ENCODE measurements at regions not wholly inside any gene's neighbourhood (a gene's known extent, or its start where the extent isn't known, plus 50 kb on each side); places are given as distances from the start of the nearest gene placed in this dataset.

GRCh38 chr4:3367866-3368265, 73.9 kb upstream of the HGFAC start:
- no peaks in the 10 kb centered on the region for H3K79me2 ChIP-seq (ENCODE audit: insufficient read depth, low read length)
- H3K4me1 ChIP-seq (ENCODE audit: insufficient read depth, low read length, severe bottlenecking): no peaks in the 10 kb centered on the region
- H3K36me3 ChIP-seq (ENCODE audit: insufficient read depth, low read length): no peaks in the 10 kb centered on the region
- H4K20me1 ChIP-seq (ENCODE audit: insufficient read depth, low read length): no peaks in the 10 kb centered on the region
- H3F3A ChIP-seq (ENCODE audit: insufficient read depth, low read length): no peaks in the 10 kb centered on the region
- H3K4me3 ChIP-seq (ENCODE audit: low read depth, low read length, poor library complexity, severe bottlenecking): no peak overlapping the region
- TF ChIP-seq EZH2 (IDR thresholded peaks at IDR 0.05; ENCODE audit: borderline replicate concordance, low read length): no peak
- TF ChIP-seq, protein P1, sequence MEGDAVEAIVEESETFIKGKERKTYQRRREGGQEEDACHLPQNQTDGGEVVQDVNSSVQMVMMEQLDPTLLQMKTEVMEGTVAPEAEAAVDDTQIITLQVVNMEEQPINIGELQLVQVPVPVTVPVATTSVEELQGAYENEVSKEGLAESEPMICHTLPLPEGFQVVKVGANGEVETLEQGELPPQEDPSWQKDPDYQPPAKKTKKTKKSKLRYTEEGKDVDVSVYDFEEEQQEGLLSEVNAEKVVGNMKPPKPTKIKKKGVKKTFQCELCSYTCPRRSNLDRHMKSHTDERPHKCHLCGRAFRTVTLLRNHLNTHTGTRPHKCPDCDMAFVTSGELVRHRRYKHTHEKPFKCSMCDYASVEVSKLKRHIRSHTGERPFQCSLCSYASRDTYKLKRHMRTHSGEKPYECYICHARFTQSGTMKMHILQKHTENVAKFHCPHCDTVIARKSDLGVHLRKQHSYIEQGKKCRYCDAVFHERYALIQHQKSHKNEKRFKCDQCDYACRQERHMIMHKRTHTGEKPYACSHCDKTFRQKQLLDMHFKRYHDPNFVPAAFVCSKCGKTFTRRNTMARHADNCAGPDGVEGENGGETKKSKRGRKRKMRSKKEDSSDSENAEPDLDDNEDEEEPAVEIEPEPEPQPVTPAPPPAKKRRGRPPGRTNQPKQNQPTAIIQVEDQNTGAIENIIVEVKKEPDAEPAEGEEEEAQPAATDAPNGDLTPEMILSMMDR (IDR thresholded peaks at IDR 0.05; ENCODE audit: low read length): no peak
- no peaks in the 10 kb centered on the region for H3K27me3 ChIP-seq (ENCODE audit: insufficient read depth, low read length)
- no peaks in the 10 kb centered on the region for H3K9me2 ChIP-seq (ENCODE audit: low read depth, low read length)
- no peak overlapping the region for H3K27ac ChIP-seq (ENCODE audit: low read depth, low read length, poor library complexity, severe bottlenecking)
- no peak overlapping the region for H3K9ac ChIP-seq (ENCODE audit: low read length)
- no peak overlapping the region for H3K4me2 ChIP-seq (ENCODE audit: low read length)
- H3K9me3 ChIP-seq (ENCODE audit: low read length): no peaks in the 10 kb centered on the region
- H2AFZ ChIP-seq (ENCODE audit: low read length): no peak overlapping the region

- no peaks in the 10 kb centered on the region for H3K9me3 ChIP-seq (ENCODE audit: low read length)
- no peaks in the 10 kb centered on the region for H3K9me2 ChIP-seq (ENCODE audit: low read depth, low read length)
- no peaks in the 10 kb centered on the region for H4K20me1 ChIP-seq (ENCODE audit: insufficient read depth, low read length)
- TF ChIP-seq, protein P1 (IDR thresholded peaks at IDR 0.05; ENCODE audit: low read length): no peak
- no peak for TF ChIP-seq EZH2 (IDR thresholded peaks at IDR 0.05; ENCODE audit: borderline replicate concordance, low read length)
- H3K9ac ChIP-seq (ENCODE audit: low read length): no peak overlapping the region
- no peaks in the 10 kb centered on the region for H3K4me1 ChIP-seq (ENCODE audit: insufficient read depth, low read length, severe bottlenecking)
- H3K4me2 ChIP-seq (ENCODE audit: low read length): no peak overlapping the region
- H2AFZ ChIP-seq (ENCODE audit: low read length): no peak overlapping the region
- H3K79me2 ChIP-seq (ENCODE audit: insufficient read depth, low read length): no peaks in the 10 kb centered on the region
- H3K27me3 ChIP-seq (ENCODE audit: insufficient read depth, low read length): no peaks in the 10 kb centered on the region
- H3K4me3 ChIP-seq (ENCODE audit: low read depth, low read length, poor library complexity, severe bottlenecking): no peak overlapping the region
- no peak overlapping the region for H3K27ac ChIP-seq (ENCODE audit: low read depth, low read length, poor library complexity, severe bottlenecking)
- no peaks in the 10 kb centered on the region for H3F3A ChIP-seq (ENCODE audit: insufficient read depth, low read length)
- no peaks in the 10 kb centered on the region for H3K36me3 ChIP-seq (ENCODE audit: insufficient read depth, low read length)
Observed at GRCh38 chr4:3368334-3368733, 73.4 kb upstream of the HGFAC start.

DNA sequence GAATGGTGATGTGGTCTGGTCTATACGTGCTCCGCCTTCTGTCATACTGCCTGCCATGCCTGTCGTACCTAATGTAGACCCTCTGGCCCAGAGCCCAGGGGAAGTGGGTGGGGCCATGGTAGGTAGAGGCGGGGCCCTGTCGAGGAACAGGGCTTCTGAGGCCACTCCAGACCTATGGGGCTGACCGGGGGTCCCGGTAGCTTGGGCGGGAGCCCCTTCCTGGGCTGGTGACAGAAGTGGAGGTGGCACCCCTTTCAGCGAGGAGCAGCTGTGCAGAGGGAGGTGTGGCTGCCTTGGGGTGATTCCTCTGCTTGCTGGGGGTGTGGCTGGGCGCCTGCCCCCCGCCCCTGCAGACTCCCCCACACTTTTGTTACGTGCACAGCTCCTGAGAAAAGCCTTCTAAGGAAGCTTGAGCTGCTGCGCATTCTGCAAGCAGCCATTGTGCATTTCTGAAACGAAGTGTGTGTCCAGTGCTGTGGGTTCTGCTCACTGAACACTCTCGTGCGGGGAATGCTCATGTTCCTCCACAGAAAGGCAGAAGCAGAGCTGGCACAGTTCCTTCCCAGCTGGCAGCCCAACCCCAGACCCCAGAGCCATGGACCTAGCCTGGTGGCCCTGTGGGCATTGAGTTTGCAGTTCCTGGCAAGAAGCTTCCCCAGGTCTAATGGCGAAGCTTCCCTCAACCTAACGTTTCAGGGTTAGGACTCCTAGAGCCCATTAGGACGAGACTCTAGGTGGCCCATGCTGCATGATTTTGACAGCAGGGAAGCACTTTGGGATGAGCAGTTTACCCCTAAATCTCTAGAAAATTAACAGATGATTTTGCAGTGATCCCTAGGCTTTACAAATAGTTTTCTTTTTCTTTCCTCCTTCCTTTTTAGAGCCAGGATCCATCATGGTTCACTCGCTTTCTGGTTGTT, 72.7 kb upstream of the HGFAC start:
- TF ChIP-seq EZH2 (IDR thresholded peaks at IDR 0.05; ENCODE audit: borderline replicate concordance, low read length): no peak
- TF ChIP-seq, protein P1 (IDR thresholded peaks at IDR 0.05; ENCODE audit: low read length): no peak
- Histone ChIP-seq H3K27me3 (ENCODE audit: insufficient read depth, low read length) (no peaks in the 10 kb centered on the region), H3K9me3 (ENCODE audit: low read length) (no peaks in the 10 kb centered on the region), H3K9me2 (ENCODE audit: low read depth, low read length) (no peaks in the 10 kb centered on the region), H3K4me1 (ENCODE audit: insufficient read depth, low read length, severe bottlenecking) (no peaks in the 10 kb centered on the region), H3K27ac (ENCODE audit: low read depth, low read length, poor library complexity, severe bottlenecking) (no peak overlapping the region), H3K4me2 (ENCODE audit: low read length) (no peak overlapping the region), H2AFZ (ENCODE audit: low read length) (no peak overlapping the region), H3K4me3 (ENCODE audit: low read depth, low read length, poor library complexity, severe bottlenecking) (no peak overlapping the region), H4K20me1 (ENCODE audit: insufficient read depth, low read length) (no peaks in the 10 kb centered on the region), H3F3A (ENCODE audit: insufficient read depth, low read length) (no peaks in the 10 kb centered on the region), H3K9ac (ENCODE audit: low read length) (no peak overlapping the region), H3K79me2 (ENCODE audit: insufficient read depth, low read length) (no peaks in the 10 kb centered on the region), H3K36me3 (ENCODE audit: insufficient read depth, low read length) (no peaks in the 10 kb centered on the region)
